ENCODE measurements at regions not wholly inside any gene's neighbourhood (a gene's known extent, or its start where the extent isn't known, plus 50 kb on each side); places are given as distances from the start of the nearest gene placed in this dataset.

- no peak for TF ChIP-seq CTCF (IDR thresholded peaks at IDR 0.05)
- Histone ChIP-seq H3K27ac (no peak overlapping the region), H3K4me3 (no peak overlapping the region)
- peak; percentile 28 for DNase-seq (ENCODE audit: low spot score)
Measured at GRCh38 chr5:171693412-171693811, 92.2 kb upstream of the SMIM23 start.

GRCh38 chr5:171695804-171696203, 89.8 kb upstream of the SMIM23 start:
- no peak for DNase-seq (ENCODE audit: low spot score)
- Histone ChIP-seq H3K27ac (no peak overlapping the region), H3K4me3 (no peak overlapping the region)
- no peak for TF ChIP-seq CTCF (IDR thresholded peaks at IDR 0.05)

GRCh38 chr5:171697221-171698102, 88.2 kb upstream of the SMIM23 start:
- Histone ChIP-seq H3K27ac (no peak overlapping the region), H3K4me3 (no peak overlapping the region)
- TF ChIP-seq CTCF (IDR thresholded peaks at IDR 0.05) = no peak
- no peak for DNase-seq (ENCODE audit: low spot score)

GRCh38 chr5:171700318-171700912, 85.2 kb upstream of the SMIM23 start:
- Histone ChIP-seq H3K27ac (no peak overlapping the region), H3K4me3 (no peak overlapping the region)
- no peak for TF ChIP-seq CTCF (IDR thresholded peaks at IDR 0.05)
- DNase-seq (ENCODE audit: low spot score) = no peak

- Histone ChIP-seq H3K27ac (no peak overlapping the region), H3K4me3 (no peak overlapping the region)
- DNase-seq (ENCODE audit: low spot score) = no peak
- TF ChIP-seq CTCF (IDR thresholded peaks at IDR 0.05) = no peak
Measured at GRCh38 chr5:171701100-171701541, 84.5 kb upstream of the SMIM23 start.

- DNase-seq (ENCODE audit: low spot score) = no peak
- Histone ChIP-seq H3K4me3 (no peak overlapping the region), H3K27ac (no peak overlapping the region)
- TF ChIP-seq CTCF (IDR thresholded peaks at IDR 0.05) = no peak
Measured at GRCh38 chr5:171702135-171702770, 83.4 kb upstream of the SMIM23 start.

Data from coronary artery (tissue), 2 donors.